Neural progenitor cell (in vitro differentiated cells): ENCODE measurements at regions not wholly inside any gene's neighbourhood (a gene's known extent, or its start where the extent isn't known, plus 50 kb on each side); places are given as distances from the start of the nearest gene placed in this dataset.

Experiments
- DNase-seq: peaks from one replicate; pipeline ENCODE4 v3.0.0-alpha.2; 2016; ENCODE audit warnings: low spot score
- H2AFZ ChIP-seq: fragments of 200-600 bp; sonication (generic); replicated peaks from 2 replicates; pipeline ENCODE4 v1.6.1; 2016; ENCODE audit warnings: antibody characterized with exemption
- H3F3A ChIP-seq: fragments of 200-600 bp; sonication (generic); 2 replicates; pipeline ENCODE4 v1.6.1; 2016; ENCODE audit warnings: antibody characterized with exemption, low read depth
- H3K27ac ChIP-seq: fragments of 200-600 bp; sonication (generic); 2 replicates; pipeline ENCODE4 v1.5.1; 2016; ENCODE audit warnings: mild to moderate bottlenecking
- H3K27me3 ChIP-seq: fragments of 200-600 bp; sonication (generic); 2 replicates; pipeline ENCODE4 v1.6.1; 2016; ENCODE audit warnings: mild to moderate bottlenecking, moderate library complexity
- H3K36me3 ChIP-seq: fragments of 200-600 bp; sonication (generic); 2 replicates; pipeline ENCODE4 v1.5.1; 2016
- H3K4me1 ChIP-seq: fragments of 200-600 bp; sonication (generic); 2 replicates; pipeline ENCODE4 v1.6.1; 2016; ENCODE audit warnings: mixed run types
- H3K4me2 ChIP-seq: fragments of 200-600 bp; sonication (generic); 2 replicates; pipeline ENCODE4 v1.6.1; 2016
- H3K4me3 ChIP-seq: fragments of 200-600 bp; sonication (generic); 2 replicates; pipeline ENCODE4 v1.5.1; 2016
- H3K79me2 ChIP-seq: fragments of 200-600 bp; sonication (generic); 2 replicates; pipeline ENCODE4 v1.6.1; 2016; ENCODE audit warnings: low read depth
- H3K9ac ChIP-seq: fragments of 200-600 bp; sonication (generic); 2 replicates; pipeline ENCODE4 v1.6.1; 2016
- H3K9me3 ChIP-seq: fragments of 200-600 bp; sonication (generic); 2 replicates; pipeline ENCODE4 v1.5.1; 2016; ENCODE audit warnings: low read depth
- H4K20me1 ChIP-seq: fragments of 200-600 bp; sonication (generic); 2 replicates; pipeline ENCODE4 v1.6.1; 2016; ENCODE audit warnings: low read depth
- H3K27ac Mint-ChIP-seq: 3 replicates; pipeline ENCODE4 v1.8.0; 2021; ENCODE audit warnings: mixed read lengths
- H3K27me3 Mint-ChIP-seq: 2 replicates; pipeline ENCODE4 v1.8.0; 2022; ENCODE audit warnings: low read depth, mild to moderate bottlenecking, inconsistent platforms, moderate library complexity, mixed read lengths; ENCODE audit not compliant: insufficient read depth
- H3K36me3 Mint-ChIP-seq: 3 replicates; pipeline ENCODE4 v1.8.0; 2021; ENCODE audit warnings: mixed read lengths
- H3K4me1 Mint-ChIP-seq: 3 replicates; pipeline ENCODE4 v1.8.0; 2021; ENCODE audit warnings: mixed read lengths
- H3K4me3 Mint-ChIP-seq: 3 replicates; pipeline ENCODE4 v1.8.0; 2021; ENCODE audit warnings: mild to moderate bottlenecking, moderate library complexity, mixed read lengths
- H3K9me3 Mint-ChIP-seq: 3 replicates; pipeline ENCODE4 v1.8.0; 2020; ENCODE audit warnings: mixed read lengths
- EZH2 ChIP-seq: fragments of 200-600 bp; sonication (generic); IDR thresholded peaks from 2 replicates; pipeline ENCODE4 v1.6.1; 2017; ENCODE audit warnings: antibody characterized with exemption, mild to moderate bottlenecking, moderate library complexity
- EZH2phosphoT487 ChIP-seq: fragments of 200-600 bp; sonication (generic); IDR thresholded peaks from 2 replicates; pipeline ENCODE4 v1.6.1; 2017; ENCODE audit warnings: antibody characterized with exemption
- TF ChIP-seq, protein P1 (sequence below): fragments of 200-600 bp; sonication (generic); IDR thresholded peaks from 2 replicates; pipeline ENCODE4 v1.5.1; 2017; ENCODE audit warnings: antibody characterized with exemption, mild to moderate bottlenecking

DNA sequence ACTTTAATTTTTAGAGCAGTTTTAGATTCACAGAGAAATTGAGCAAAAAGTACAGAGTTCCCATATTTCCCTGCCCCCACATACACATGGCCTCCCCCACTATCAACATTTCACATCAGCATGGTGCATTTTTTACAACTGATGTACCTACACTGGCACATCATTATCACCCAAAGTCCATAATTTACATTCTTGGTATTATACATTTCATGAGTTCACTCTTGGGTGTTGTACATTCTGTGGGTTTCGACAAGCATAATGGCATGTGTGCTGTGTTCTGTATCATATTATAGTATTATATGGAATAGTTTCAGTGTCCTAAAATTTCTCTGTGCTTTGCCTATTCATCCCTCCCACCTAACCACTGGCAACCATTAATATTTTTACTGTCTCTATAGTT, 419.8 kb upstream of the THBS1 start:
- TF ChIP-seq EZH2 (no peak), EZH2phosphoT487 (no peak)
- TF ChIP-seq, protein P1, sequence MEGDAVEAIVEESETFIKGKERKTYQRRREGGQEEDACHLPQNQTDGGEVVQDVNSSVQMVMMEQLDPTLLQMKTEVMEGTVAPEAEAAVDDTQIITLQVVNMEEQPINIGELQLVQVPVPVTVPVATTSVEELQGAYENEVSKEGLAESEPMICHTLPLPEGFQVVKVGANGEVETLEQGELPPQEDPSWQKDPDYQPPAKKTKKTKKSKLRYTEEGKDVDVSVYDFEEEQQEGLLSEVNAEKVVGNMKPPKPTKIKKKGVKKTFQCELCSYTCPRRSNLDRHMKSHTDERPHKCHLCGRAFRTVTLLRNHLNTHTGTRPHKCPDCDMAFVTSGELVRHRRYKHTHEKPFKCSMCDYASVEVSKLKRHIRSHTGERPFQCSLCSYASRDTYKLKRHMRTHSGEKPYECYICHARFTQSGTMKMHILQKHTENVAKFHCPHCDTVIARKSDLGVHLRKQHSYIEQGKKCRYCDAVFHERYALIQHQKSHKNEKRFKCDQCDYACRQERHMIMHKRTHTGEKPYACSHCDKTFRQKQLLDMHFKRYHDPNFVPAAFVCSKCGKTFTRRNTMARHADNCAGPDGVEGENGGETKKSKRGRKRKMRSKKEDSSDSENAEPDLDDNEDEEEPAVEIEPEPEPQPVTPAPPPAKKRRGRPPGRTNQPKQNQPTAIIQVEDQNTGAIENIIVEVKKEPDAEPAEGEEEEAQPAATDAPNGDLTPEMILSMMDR: no peak
- H3K4me3 Mint-ChIP-seq: no peak overlapping the region
- Histone ChIP-seq H3K4me3 (no peak overlapping the region), H3K9ac (no peak overlapping the region), H3K79me2 (no peaks in the 10 kb centered on the region), H3K4me2 (no peak overlapping the region), H3K36me3 (no peaks in the 10 kb centered on the region), H3K27ac (no peak overlapping the region), H3K27me3 (no peaks in the 10 kb centered on the region), H3K4me1 (peaks cover 22% of the 10 kb centered on the region), H3K9me3 (no peaks in the 10 kb centered on the region), H2AFZ (no peak overlapping the region), H4K20me1 (no peaks in the 10 kb centered on the region), H3F3A (peaks cover 14% of the 10 kb centered on the region)
- DNase-seq: no peak
- H3K36me3 Mint-ChIP-seq: no peaks in the 10 kb centered on the region
- H3K27me3 Mint-ChIP-seq: peaks cover 5% of the 10 kb centered on the region
- no peaks in the 10 kb centered on the region for H3K9me3 Mint-ChIP-seq
- H3K4me1 Mint-ChIP-seq: peaks cover 18% of the 10 kb centered on the region
- H3K27ac Mint-ChIP-seq: no peak overlapping the region

GRCh38 chr15:39165020-39165706, 415.7 kb upstream of the THBS1 start:
- Histone ChIP-seq H3K9me3 (no peaks in the 10 kb centered on the region), H3K27me3 (no peaks in the 10 kb centered on the region), H3K4me3 (no peak overlapping the region), H4K20me1 (no peaks in the 10 kb centered on the region), H3F3A (peaks cover 5% of the 10 kb centered on the region), H3K9ac (no peak overlapping the region), H3K4me1 (peaks cover 17% of the 10 kb centered on the region), H3K4me2 (no peak overlapping the region), H3K36me3 (no peaks in the 10 kb centered on the region), H3K79me2 (no peaks in the 10 kb centered on the region), H3K27ac (no peak overlapping the region), H2AFZ (no peak overlapping the region)
- TF ChIP-seq, protein P1: no peak
- TF ChIP-seq EZH2 (no peak), EZH2phosphoT487 (no peak)
- Mint-ChIP-seq H3K36me3 (no peaks in the 10 kb centered on the region), H3K4me3 (no peak overlapping the region), H3K27me3 (peaks cover 5% of the 10 kb centered on the region), H3K9me3 (no peaks in the 10 kb centered on the region), H3K4me1 (peaks cover 8% of the 10 kb centered on the region), H3K27ac (no peak overlapping the region)
- DNase-seq: no peak

- no peaks in the 10 kb centered on the region for H4K20me1 ChIP-seq
- no peak overlapping the region for H3K4me3 ChIP-seq
- H3K36me3 ChIP-seq: no peaks in the 10 kb centered on the region
- H3F3A ChIP-seq: peaks cover 8% of the 10 kb centered on the region
- peaks cover 26% of the 10 kb centered on the region for H3K4me1 ChIP-seq
- Mint-ChIP-seq H3K36me3 (no peaks in the 10 kb centered on the region), H3K4me1 (peaks cover 18% of the 10 kb centered on the region), H3K27ac (no peak overlapping the region), H3K4me3 (no peak overlapping the region), H3K9me3 (no peaks in the 10 kb centered on the region), H3K27me3 (peaks cover 5% of the 10 kb centered on the region)
- H3K79me2 ChIP-seq: no peaks in the 10 kb centered on the region
- DNase-seq: no peak
- TF ChIP-seq, protein P1: no peak
- TF ChIP-seq EZH2phosphoT487: no peak
- no peak for TF ChIP-seq EZH2
- H2AFZ ChIP-seq: peak overlapping the region; percentile 43
- H3K9me3 ChIP-seq: no peaks in the 10 kb centered on the region
- H3K4me2 ChIP-seq: no peak overlapping the region
- no peaks in the 10 kb centered on the region for H3K27me3 ChIP-seq
- H3K9ac ChIP-seq: no peak overlapping the region
- no peak overlapping the region for H3K27ac ChIP-seq
Observed at GRCh38 chr15:39167164-39168058, 413.5 kb upstream of the THBS1 start.
